ENCODE measurements at regions not wholly inside any gene's neighbourhood (a gene's known extent, or its start where the extent isn't known, plus 50 kb on each side); places are given as distances from the start of the nearest gene placed in this dataset.

DNA sequence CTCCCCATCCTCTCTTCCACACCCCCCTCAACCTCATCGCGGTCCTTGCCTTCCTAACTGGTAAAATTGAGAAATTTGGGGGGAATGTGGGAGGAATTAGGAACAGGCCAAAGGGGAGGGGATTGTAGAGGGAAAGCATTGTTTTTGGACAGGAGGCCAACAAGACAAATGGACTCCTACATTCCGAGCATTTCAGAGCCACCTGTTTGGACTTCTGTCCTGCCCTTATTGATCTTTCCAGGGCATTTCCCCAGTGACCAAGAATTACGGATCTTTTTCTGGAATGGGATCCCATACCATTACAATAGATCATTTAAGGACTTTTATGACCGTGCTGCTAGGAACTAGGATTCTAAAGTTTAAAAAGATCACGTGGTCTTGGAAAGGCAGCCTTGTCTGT is 221.3 kb upstream of the ASIC2 start:
- DNase-seq (ENCODE audit: low read depth in 2 of 2): no peak

DNA sequence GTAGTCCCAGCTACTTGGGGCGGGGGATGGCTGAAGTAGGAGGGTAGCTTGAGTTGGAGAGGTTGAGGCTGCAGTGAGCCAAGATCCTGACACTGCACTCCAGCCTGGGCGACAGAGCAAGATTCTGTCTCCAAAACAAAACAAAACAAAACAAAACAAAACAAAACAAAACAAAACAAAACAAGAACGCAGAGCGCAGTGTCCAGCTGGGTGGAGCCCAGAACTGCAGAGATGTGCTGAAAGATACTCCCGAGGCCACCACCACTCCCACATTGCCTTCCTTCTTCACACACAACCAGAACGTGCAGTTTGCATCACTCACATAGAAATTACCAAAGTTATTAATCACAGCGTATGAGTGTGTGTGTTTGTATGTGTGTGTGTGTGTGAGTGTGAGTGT is 222.9 kb upstream of the ASIC2 start:
- no peak for DNase-seq (ENCODE audit: low read depth in 2 of 2)

DNA sequence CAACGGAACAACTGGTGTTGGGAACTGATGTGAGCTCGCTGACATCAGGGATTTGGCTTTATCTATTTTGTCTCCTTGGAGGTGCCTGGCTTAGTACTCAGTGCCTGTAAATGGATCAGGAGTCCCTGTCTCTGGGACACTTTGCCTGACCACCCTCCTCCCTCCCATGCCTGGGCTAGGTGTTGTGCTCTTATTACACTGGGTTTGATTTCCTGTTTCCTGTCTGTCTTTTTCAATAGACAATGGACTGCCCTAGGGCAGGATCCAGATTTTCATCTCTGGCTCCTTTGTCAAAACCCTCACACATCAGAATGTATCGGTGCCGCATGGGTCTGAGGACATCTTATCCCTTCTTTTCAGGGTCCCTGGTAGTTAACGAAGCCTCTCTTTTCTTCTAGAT is 223.6 kb upstream of the ASIC2 start:
- no peak for DNase-seq (ENCODE audit: low read depth in 2 of 2)

DNA sequence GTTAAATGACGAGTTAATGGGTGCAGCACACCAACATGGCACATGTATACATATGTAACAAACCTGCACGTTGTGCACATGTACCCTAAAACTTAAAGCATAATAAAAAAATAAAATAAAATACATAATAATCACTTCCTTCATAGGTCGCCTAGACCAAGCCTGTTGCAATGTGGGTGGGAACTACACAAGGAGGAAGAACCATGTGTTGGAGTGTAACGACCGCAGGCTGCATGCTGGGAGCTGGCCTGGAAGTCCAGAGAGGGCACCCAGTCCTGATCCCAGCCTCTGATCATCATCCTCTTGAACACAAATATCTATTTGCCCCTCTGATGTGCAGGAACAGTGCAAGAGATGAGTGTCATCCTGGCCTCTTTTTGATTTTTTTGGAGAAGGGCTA is 224.7 kb upstream of the ASIC2 start:
- DNase-seq (ENCODE audit: low read depth in 2 of 2): no peak

DNA sequence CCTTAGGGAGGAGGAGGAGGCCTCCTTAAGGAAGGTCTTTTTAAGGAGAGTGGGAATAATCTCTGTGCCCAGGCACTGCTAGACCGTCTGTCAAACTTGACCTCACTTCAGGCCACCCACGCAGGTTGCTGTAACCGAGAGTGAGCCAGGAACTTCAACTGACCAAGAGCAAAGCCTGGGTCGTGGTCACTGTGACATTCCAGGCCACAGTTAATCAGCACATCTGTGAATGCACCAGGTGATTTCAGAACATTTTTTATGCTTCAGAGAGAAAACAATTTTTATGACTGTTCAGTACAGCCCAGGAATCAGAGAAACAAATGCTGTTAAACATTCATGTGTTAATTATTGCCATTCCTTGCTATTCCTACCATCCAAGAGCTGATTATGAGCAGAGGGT is 226.6 kb upstream of the ASIC2 start:
- DNase-seq (ENCODE audit: low read depth in 2 of 2): no peak

DNA sequence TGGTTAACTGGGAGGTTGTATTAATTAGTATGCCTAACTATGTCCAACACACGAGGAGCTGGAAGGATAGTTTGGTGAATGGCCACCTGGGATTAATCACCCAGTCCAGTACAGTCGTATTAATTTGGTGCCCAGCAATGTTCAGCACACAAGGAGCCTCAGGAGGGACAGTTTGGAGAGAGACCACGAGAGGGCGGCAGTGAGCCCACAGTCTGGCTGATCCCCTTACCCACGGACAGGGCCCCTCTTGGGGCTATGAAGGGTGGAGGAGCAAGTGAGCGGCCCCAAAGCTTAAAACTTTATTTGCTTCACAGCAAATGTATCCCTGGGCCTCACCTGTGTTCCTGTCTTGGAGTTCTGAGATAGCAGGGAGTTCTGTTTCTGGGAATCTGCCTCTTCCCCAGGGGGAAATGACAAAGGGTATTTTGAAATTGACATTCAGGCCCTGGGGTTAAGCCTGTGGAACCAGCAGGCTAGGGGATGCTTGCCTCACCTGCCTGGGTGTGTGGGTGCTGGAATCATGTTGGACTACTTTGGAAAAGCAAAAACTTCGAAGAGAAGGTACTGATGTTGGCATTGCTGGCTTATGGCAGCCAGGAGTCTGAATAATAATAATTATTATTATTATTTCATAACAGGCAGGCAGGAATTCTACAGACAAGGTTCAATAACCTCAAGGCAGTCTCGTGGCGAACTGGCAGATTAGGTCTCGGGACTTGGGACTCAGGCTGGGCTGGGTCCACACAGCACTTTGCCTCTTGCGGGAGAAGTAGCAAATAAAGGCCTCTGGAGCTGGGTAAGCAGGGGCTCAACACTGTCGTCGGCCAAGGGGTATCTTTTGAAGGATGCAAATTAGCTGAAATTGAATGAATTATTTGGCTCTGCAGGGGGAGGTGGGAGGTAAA is 227.6 kb upstream of the ASIC2 start:
- no peak for DNase-seq (ENCODE audit: low read depth in 2 of 2)

DNA sequence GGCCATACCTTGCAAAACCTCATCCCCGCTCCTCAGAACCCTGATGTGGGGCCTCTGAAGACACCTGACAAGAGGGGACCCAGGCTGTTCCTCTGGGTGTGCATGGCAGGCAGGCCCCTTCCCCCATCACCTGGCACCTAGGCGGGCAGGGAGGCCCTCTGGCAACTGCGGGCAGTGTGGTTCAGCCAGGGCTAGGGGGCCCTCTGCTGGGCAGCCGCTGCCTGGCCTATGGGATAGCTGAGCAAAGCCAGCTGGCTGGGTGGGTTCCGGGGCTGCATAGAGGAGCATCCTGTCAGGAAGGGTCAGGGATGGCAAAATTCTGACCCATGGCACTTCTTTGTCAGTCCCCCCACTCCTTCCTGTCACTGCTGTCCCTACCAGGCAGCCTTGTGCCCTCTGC is 228.7 kb upstream of the ASIC2 start:
- no peak for DNase-seq (ENCODE audit: low read depth in 2 of 2)

DNA sequence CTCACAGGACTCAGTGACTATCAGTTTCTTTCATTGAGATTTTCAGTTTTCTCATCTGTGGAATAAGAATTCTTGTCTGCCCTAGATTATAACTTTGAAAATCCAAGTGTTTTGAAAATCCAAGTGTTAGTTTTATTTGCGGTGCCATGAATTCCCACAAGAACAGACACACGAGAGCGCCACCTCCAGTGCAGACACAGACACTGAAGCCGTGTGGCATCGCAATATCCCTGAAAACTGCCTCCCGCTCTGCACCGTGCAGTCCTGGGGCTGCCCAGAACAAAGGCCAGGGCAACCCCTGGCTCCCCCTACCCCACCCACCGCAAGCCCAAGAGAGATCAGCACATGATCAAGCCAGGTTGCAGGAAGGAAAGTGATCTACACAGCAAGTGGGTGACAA is 229.5 kb upstream of the ASIC2 start:
- DNase-seq (ENCODE audit: low read depth in 2 of 2): no peak

DNA sequence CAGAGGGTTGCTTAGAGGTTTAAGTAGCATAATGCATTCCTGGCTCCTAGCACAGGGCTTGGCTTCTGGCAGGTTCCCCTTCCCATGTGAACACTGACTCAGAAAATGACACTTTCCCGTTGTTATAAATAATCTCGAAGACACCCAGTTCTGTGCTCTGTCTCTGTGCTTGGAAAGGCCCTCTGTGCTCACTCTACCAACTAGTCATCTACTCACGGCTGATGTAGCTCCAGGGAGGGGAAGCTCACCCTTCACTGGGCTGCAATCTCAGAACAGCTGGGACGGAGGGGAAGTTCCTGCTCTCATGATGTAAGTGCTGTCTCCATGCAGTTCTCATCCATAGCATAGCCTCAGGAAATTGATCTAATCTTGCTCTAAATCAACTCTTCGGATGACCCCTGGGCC is 230.5 kb upstream of the ASIC2 start:
- DNase-seq (ENCODE audit: low read depth in 2 of 2): no peak

DNA sequence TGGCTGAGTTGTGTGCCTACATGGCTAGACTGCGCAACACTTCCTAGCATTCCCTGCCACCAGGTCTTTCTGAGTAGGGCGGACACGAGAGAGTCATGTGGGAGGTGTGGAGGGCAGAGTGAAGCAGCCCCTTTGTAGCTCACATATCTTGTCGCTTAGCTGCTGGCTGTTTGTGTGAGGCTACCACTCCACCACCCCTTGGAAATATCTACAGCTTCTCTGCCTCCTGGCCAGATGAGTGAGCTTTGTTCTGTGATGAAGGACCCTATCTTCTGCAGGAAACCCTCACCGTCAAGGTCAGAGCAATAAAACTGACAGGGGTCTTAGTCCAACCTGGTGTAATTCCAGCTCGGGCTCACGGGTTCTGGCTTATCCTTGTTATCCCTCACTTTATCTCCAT is 232.1 kb upstream of the ASIC2 start:
- DNase-seq (ENCODE audit: low read depth in 2 of 2): no peak

DNA sequence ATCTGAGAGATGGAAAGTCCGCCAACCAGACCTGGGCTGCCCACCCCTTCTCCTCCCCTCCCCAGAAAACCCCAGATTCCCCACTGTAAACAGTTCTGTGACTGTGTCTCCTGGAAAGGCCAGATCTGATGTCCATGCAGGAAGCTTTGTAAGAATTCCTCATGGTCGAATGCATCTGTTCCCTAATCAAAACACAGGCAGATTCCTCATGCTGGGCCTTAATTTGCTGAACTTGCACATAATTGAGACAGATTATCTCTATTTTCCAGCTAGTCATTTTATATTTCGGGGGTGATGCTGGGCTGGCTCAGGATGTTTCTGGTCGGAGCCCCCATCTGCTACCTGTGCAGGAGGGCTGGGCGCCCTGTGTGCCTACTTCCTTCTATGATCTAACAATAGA is 233.6 kb upstream of the ASIC2 start:
- no peak for DNase-seq (ENCODE audit: low read depth in 2 of 2)

DNA sequence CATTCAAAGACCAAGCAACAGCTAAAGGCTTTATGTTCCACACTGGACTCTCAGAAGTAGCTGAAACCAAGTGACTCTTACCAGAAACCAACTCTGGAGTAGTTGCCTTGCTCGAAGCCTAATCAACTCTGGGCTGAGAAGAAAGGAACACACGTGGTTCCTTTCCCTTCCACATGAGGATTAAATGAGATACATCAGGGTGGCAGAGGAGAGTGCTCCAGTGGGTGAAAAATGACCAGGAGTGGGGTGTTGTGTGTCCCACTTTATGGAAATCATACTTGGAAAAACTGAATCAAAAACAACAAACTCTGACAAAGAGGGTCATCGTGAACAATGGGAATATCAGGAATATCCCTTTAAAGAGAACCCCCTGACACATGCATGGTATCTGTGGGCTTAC is 234.2 kb upstream of the ASIC2 start:
- DNase-seq (ENCODE audit: low read depth in 2 of 2): no peak

DNA sequence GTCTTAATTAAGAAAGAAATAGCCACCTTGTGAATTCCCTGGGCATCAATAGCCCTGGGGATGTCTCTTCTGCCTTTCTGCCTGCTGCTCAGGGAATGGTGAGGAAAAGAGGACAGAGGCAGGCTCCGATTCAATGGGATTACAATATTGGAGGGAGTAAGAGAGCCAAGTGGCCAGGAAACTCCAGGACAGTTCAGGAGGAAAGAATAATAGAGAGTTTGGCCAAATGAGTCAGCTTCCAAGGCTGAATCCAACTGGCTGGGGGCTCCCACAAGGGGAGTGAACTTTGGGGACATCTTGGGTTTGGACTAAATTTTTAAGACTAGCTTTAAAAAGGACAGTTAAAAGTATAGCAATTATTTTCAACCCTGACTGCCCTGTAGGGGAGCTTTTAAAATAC is 235.8 kb upstream of the ASIC2 start:
- no peak for DNase-seq (ENCODE audit: low read depth in 2 of 2)

DNA sequence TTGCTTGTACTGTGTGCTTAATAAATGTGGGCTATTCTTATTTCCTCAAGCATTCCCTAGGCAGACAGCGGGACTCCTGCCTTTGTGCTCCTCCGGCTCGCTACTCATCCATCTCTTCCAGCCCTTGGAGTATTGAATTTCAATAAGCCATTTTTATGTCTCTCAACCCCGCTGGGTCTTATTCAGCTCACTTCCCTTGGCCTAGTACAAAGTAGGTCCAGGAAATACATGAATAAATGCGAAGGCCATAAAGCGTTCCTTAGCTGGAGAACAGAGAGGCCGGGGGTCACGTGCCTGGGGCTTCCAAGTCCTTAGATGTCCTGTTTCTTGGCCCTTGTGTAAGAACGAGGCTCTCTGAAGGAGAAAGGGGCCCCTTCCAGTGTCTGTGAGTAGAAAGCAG is 236.7 kb upstream of the ASIC2 start:
- no peak for DNase-seq (ENCODE audit: low read depth in 2 of 2)

DNA sequence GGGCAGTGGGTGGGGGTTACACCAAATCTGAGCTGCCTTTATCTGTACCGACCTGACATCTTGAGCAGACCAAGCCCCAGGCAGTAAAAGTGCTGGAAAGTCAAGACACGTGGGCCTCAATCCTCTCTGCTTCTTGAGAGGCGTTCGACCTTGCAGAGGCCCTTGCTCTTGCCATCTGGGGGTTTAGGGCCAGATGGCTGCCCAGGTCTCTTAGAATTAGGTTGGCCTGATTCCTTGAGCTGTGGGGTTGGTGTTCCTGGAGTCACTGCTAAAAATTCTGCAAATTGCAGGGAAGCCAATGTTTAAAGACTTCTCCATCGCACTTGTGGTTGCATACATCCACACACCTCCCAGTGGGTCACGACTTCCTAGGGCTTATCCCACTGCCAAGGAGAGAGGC is 238.2 kb upstream of the ASIC2 start:
- no peak for DNase-seq (ENCODE audit: low read depth in 2 of 2)

DNA sequence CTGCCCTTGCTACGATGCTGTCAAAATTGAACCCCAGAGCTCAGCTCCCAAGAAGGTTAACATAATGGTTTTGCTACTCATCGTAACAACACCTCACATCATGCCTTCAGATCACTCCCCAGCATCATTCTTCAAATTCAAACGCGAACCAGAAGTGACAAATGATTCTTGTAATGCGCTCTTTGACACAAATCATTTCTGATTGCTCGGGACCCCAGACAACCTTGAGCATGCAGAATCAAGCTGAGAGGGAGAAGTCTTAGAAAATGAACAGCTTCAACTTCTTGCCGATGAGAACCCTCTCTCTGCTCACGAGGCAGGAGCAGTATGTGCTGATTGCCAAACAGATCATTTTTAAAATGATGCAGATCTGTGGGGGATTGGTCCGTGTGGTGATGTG is 241.0 kb upstream of the ASIC2 start:
- no peak for DNase-seq (ENCODE audit: low read depth in 2 of 2)

DNA sequence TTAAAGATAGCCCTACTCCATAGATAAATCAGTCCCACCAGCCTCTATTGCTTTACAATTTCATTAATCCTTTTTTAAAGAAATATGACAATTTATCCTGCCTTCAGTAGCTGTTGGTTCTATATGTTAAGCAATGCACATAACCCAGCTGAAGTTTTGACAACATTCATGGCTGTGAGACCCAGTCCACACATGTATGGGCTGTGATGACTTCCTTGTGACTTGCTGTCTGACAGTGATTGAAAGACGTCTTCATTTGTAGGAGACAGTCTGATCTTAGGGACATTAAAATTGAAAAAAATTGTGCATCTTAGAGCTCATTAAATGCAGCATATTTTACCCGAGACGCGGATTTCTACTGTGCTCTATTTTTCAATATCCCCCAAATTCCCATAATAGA is 252.0 kb upstream of the ASIC2 start:
- DNase-seq (ENCODE audit: low read depth in 2 of 2): no peak

DNA sequence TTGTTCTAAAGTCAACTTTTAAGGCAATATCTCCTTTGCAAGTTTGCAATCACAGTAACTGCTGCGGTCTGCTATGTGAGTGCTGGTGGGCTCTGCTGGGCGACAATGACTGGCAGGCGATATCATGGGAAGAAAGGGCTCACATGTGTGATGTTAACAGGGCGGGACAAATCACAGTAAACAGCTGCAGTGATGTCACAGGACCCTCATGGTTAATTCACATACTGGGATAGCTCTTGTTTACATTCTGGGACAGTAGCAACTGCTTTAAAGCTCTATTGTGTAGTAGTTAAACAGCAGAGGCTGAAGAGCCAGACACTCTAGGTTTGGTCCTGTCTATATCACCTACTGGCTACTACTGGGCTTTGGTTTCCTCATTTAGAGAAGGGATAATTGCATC is 257.2 kb upstream of the ASIC2 start:
- DNase-seq (ENCODE audit: low read depth in 2 of 2): no peak

DNA sequence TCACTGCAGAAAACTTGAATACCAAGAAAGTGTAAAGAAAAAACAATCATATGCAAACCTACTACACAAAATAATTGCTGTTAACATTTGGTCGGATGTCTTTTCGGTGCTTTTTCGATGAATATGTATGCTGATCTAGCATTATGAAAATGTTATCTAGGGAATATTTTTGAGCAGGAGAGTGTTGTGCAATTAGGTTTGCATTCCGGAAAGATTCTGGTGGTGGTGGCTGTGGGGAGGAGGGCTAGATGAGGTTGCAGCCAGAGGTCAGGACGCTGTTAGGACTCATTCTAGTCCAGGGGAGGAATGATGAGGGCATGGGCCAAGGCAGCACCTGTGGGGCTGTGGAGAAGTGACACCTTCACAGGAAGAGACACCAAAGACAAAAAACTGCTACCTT is 258.0 kb upstream of the ASIC2 start:
- DNase-seq (ENCODE audit: low read depth in 2 of 2): no peak

DNA sequence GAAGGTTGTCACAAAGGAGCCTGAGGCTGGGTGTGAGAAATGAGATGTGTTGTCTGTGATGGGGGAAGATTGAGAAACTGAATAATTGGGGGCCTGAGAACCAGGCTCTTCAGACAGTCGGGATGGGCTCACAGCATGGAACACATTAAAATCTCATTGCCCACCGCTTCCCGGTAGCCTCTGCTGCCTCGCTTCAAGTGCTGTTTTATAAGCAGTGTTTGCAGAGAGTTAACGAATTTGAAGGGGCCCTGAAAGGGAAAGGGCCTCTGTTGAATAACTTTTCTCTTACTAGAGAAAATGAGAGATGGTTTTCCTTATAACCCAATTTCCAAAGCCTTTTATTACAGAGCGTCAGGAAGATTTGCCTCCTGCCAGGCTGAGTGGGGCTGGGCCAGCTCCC is 258.8 kb upstream of the ASIC2 start:
- DNase-seq (ENCODE audit: low read depth in 2 of 2): no peak

DNA sequence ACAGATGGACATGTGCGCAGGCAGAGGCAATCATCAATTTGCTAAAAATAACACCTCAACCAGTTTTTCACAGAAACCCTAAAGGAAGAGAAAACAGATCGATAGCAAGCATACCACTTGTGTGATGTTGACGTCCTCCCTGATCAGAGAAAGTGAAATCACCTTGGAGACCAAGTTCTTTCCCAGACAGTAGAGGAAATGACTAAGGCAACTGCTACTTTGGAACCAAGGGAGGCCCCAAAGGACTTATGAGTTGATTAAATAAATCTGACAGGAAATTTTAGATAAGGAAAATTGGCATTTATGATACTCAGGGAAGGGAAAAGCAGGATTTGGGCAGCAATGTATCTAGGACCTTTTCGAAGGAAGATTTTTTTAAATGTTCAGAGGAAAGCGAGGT is 267.1 kb upstream of the ASIC2 start:
- DNase-seq (ENCODE audit: low read depth in 2 of 2): no peak

DNA sequence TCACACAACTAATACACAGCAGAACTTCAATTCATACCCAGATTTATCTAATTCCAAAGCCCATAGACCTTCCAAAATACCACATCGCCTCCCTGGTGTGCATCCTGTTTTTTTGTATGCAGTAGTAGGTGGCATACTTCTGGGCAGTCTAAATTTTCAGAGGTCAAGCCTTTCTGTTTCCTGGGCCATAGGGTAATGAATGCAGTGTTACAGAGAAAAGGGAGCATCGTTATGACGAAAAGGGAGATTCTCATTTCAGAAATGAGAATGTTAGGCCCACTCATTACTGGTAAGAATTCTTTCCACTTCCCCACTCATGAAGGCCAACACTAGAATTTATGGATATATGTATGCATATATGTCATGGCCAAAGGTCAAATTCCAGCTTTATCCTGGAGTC is 267.8 kb upstream of the ASIC2 start:
- no peak for DNase-seq (ENCODE audit: low read depth in 2 of 2)

DNA sequence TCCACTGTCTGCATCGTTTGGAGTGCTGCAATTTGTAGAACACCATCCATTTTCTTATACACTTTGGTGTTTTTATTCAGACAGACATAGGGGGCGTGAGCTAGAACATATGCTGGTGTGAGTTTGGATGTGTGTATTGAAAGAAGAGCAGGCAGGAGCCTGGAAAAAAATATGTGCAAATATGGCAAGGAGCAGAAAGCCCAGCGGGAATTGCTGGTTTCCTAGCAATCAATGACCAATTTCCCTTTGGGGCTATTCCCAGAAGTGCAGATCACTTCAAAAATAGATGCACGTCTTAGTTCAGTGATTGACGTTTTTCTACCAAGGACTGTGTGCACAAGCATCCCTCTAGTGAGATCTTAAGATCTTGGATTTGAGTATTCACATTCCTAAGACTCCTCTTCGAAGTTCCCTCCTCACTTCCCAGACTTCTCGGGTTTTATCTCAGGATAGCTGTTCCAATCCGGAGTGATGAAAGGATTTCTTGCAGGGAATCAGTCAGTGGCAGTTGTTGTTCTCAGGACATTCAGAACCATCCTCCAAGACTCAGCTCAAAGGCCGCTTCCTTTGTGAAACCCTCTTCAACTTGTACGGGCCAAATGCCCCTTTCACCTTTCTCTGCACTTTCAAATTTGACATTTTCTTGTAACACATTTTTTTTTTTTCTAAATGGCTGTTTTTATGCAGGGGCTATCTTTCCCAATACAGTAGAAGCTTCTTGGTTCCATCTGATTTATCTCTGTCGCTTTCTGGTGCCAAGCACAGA is 268.7 kb upstream of the ASIC2 start:
- DNase-seq (ENCODE audit: low read depth in 2 of 2): no peak
